GM18517 (cell line): ENCODE measurements at regions not wholly inside any gene's neighbourhood (a gene's known extent, or its start where the extent isn't known, plus 50 kb on each side); places are given as distances from the start of the nearest gene placed in this dataset.

Source experiments
- ATAC-seq: cut with Tn5 transposase; IDR thresholded peaks from one replicate; pipeline ENCODE4 v1.9.1; 2021; ENCODE audit warnings: mild to moderate bottlenecking, moderate library complexity; ENCODE audit not compliant: unreplicated experiment

- no peak for ATAC-seq
These were observed 197.9 kb upstream of the KLF6 start for GRCh38 chr10:3982746-3983442.

GRCh38 chr10:3981300-3981699 lies 196.3 kb upstream of the KLF6 start:
- ATAC-seq, result no peak

GRCh38 chr10:3980660-3981059 lies 195.7 kb upstream of the KLF6 start:
- no peak for ATAC-seq

- no peak for ATAC-seq
These were observed 195.1 kb upstream of the KLF6 start for GRCh38 chr10:3980144-3980543.

GRCh38 chr10:3978761-3979160 lies 193.8 kb upstream of the KLF6 start:
- ATAC-seq, result no peak

GRCh38 chr10:3978174-3978573 lies 193.2 kb upstream of the KLF6 start:
- no peak for ATAC-seq

GRCh38 chr10:3977761-3978160 lies 192.8 kb upstream of the KLF6 start:
- no peak for ATAC-seq

GRCh38 chr10:3976718-3977117 lies 191.7 kb upstream of the KLF6 start:
- ATAC-seq, result no peak

- no peak for ATAC-seq
These were observed 191.2 kb upstream of the KLF6 start for GRCh38 chr10:3976171-3976570.

- ATAC-seq, result no peak
These were observed 190.0 kb upstream of the KLF6 start for GRCh38 chr10:3975016-3975415.

GRCh38 chr10:3972460-3973301 lies 187.7 kb upstream of the KLF6 start:
- ATAC-seq, result no peak

GRCh38 chr10:3971713-3972112 lies 186.7 kb upstream of the KLF6 start:
- no peak for ATAC-seq

- ATAC-seq, result no peak
These were observed 185.1 kb upstream of the KLF6 start for GRCh38 chr10:3969876-3970666.

- no peak for ATAC-seq
These were observed 183.7 kb upstream of the KLF6 start for GRCh38 chr10:3968727-3969126.

- no peak for ATAC-seq
These were observed 179.5 kb upstream of the KLF6 start for GRCh38 chr10:3964516-3964915.

- ATAC-seq, result no peak
These were observed 178.2 kb upstream of the KLF6 start for GRCh38 chr10:3963191-3963673.

GRCh38 chr10:3961082-3961481 lies 176.1 kb upstream of the KLF6 start:
- ATAC-seq, result no peak

- no peak for ATAC-seq
These were observed 175.5 kb upstream of the KLF6 start for GRCh38 chr10:3960496-3960895.

- no peak for ATAC-seq
These were observed 174.6 kb upstream of the KLF6 start for GRCh38 chr10:3959370-3960325.

GRCh38 chr10:3958472-3958996 lies 173.5 kb upstream of the KLF6 start:
- ATAC-seq, result no peak
